GM19025 (cell line): ENCODE measurements at regions not wholly inside any gene's neighbourhood (a gene's known extent, or its start where the extent isn't known, plus 50 kb on each side); places are given as distances from the start of the nearest gene placed in this dataset.

Source experiments
- ATAC-seq: cut with Tn5 transposase; IDR thresholded peaks from one replicate; pipeline ENCODE4 v1.9.1; 2021; ENCODE audit warnings: mild to moderate bottlenecking, low read depth, moderate library complexity; ENCODE audit not compliant: unreplicated experiment

DNA sequence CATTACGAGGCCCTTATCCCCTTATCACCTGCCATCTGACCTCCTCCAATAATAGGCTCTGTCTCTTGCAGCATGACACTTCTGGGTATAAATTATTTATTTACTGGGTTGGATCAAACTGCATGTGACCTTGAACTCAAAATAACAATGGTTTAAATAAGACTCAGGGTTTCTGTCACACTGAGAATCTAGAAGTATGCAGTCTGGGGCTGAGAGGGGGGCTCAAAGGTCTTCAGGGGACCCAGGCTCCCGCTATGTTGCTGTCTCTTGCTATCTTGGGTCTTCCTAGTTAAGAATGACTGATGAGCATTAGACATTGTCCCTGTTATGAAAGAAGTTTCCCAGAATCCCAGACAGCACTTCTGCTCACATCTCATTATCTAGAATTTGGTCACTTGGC is 133.5 kb downstream of the URB2 start:
- ATAC-seq: no peak

DNA sequence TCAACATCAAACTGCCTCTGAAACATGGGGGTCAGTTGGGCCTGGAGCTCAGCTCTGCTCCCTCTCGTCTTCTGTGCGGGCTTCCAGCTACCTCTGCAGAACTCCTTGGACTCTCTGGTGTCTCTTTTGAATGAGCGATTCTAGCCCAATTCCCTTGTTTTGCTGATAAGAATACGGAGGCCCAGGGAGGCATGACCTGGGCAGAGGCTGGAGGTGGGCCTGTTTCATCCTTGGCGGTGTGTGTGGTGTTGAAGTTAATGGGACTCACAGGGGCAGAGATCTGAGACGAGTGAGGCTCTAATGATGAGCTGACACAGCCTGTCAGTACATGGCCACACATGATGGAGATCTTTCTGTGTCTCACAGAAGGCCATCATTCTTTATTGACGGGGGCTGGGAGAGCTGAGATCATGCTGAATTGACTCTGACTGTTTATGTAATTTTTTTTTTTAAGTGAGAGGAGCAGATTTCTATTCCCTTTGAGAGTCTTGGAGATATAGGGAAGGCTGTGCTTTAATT is 134.5 kb downstream of the URB2 start:
- no peak for ATAC-seq

DNA sequence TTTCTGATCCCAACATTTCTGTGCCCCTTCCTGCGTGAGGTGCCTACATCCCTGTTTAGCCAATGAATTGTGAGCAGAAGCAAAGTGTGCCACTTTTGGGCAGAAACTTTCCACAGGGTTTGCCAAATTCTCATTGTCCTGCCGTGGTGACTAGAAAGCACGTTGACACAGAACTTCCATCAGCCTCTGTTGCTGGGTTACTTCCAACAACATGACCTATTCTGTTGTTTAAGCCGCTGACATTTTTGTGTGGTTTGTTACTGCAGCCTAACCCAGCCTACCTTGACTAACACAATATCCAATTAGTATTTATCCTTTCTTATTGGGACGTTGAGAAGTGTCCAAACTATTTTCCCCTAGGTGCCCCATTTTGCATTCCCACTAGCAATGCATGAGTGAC is 136.8 kb downstream of the URB2 start:
- ATAC-seq: no peak

DNA sequence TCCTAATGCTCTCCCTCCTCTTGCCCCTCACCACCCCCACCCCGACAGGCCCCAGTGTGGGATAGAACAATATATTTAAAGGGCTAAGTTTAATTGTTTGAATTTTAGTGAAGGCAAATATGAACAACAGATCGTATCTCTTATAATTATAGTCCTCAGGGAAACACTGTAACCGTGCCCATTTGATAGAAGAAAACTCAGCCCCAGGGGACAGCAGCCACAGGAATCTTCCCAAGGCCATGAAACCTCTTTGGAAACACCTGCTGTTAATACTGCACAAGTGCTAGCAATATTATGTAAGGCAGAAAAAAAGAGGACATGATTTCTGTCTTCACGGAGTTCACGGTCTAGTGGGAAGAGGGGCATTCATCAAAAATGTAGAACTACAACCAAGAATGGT is 142.2 kb downstream of the URB2 start:
- no peak for ATAC-seq

- no peak for ATAC-seq
Observed at GRCh38 chr1:229769006-229769405, 143.0 kb downstream of the URB2 start.

- no peak for ATAC-seq
Observed at GRCh38 chr1:229769809-229770208, 143.8 kb downstream of the URB2 start.

DNA sequence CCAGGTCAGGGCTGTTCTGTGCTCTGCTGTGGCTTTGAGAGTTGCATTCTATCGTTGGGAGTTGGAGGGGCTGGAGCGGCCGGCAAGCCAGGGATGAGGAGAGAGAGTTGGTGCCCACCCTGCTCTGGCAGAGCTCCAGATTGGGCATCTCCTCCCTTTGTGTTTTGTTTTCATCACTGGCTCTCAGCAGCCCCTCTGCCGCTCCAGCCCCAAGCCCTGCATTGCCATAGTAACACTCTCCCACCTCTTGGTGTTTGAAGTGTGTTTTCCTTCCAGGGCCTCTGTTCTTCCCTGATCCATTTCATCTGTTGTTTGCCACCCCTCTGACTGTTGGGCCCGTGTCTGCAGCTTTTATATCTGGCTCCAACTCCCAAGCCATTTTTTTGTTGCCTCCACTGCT is 152.7 kb downstream of the URB2 start:
- no peak for ATAC-seq

DNA sequence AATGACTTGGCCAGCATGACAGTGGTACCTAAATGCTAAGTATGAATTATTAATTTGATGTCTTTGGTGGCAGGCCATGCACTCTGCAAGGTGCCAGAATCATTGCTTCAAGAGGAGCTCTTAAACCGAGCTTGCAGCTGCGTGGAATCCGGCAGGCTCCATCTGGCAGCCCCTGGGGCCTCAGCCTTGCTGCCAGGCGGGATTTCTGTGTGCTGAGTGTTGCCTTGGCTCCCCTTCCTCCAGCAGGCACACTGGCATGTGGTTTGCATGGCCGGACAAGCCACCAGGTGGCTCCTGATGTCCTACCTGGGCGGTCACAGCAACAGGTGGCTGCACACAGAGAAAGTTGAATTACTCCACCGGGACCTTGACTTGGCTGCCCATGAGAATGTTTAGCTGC is 155.4 kb downstream of the URB2 start:
- ATAC-seq: no peak

DNA sequence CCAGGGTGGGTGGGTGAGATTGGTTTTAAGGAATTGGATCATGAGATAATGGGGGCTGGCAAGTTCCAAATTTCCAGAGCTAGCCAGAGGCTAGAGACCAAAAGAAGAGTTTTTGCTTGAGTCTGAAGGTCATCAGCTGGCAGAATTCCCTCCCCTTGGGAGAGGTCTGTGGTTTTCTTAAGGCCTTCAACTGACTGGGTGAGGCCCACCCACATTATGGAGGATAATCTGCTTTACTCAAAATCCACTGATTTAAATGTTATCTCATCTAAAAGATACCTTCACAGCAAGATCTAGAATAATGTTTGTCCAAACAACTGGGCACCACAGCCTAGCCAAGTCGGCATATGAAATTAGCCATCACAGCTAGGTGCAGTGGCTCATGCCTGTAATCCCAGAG is 156.4 kb downstream of the URB2 start:
- no peak for ATAC-seq

DNA sequence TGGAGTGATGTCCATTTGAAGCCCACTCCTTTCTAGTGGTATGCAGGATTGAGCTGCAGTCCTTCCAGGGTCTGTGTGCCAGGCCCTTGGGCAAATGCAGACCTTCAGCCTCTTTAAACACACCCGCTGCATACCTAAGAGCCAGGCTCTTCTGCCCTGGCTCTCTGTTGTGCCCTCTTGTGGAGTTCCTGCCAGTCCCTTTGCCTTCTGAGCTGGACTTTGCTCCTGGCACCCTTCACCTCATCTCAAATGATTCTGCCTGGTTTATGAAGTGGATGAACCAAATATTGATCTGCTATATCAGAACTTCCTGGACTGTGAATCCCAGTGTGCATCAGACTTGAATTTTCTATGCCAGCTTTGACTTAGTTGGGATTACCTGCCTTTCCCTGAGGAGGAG is 158.8 kb downstream of the URB2 start:
- ATAC-seq: no peak

- no peak for ATAC-seq
Observed at GRCh38 chr1:229786974-229787610, 161.0 kb downstream of the URB2 start.

DNA sequence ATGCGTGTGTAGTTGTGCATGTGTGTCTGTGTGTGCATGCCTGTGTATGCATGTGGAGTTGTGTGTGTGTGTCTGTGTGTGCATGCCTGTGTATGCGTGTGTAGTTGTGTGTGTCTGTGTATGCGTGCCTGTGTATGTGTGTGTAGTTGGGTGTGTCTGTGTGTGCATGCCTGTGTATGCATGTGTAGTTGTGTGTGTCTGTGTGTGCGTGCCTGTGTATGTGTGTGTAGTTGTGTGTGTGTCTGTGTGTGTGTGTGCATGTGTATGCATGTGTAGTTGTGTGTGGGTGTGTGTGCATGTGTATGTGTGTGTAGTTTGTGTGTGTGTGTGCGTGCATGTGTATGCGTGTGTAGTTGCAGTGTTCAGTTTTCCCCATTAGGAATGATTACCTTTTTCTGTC is 162.0 kb downstream of the URB2 start:
- no peak for ATAC-seq

GRCh38 chr1:229792012-229792975 is 166.2 kb downstream of the URB2 start:
- no peak for ATAC-seq

GRCh38 chr1:229793488-229793887 is 167.4 kb downstream of the URB2 start:
- ATAC-seq: no peak

- ATAC-seq: no peak
Observed at GRCh38 chr1:229798558-229798957, 172.5 kb downstream of the URB2 start.

DNA sequence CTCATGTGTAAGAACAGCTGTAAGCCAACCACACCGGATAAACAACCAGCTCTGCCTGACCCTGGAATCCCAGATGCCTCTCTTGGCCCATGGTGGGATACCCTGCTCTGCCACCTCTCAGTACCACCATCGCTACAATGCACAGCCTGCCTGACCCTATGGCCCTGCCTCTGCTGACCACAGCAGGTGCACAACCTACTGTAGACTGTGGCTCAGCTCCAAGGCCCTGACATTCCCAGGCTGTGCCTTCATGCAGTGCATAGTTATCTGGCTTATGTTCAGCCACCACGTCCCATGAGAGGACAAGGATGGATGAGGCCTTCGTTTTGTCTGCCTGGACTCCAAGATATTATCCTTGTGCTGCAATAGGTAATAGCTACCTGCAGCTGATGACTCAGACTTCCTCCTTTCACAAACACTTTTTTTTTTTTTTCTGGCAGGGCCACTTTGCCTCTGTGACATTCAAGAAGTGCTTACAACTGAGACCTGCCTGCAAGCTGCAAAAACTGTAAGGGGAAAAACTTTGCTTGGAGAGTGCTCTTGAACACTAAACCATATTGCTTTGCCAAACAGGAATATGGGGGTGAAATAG is 177.7 kb downstream of the URB2 start:
- ATAC-seq: no peak

DNA sequence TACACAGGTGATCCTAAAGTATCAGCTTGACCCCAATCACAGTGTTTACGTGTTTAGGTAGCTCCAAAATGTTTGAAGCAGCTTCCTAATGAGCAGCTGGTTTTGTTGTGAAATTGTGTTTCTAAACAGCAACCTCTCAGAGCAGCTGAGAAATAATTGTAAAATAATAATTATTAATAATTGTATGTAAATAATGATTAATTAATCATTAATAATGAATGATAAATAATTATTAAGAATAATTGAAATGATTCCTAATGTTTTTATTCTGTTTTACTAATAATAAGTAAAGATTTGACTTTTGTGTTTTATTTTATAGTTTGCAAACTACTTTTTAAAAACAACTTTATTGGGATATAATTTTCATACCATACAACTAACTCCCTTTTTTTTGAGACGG is 182.2 kb downstream of the URB2 start:
- ATAC-seq: no peak

- ATAC-seq: no peak
Observed at GRCh38 chr1:229810140-229810539, 184.1 kb downstream of the URB2 start.

DNA sequence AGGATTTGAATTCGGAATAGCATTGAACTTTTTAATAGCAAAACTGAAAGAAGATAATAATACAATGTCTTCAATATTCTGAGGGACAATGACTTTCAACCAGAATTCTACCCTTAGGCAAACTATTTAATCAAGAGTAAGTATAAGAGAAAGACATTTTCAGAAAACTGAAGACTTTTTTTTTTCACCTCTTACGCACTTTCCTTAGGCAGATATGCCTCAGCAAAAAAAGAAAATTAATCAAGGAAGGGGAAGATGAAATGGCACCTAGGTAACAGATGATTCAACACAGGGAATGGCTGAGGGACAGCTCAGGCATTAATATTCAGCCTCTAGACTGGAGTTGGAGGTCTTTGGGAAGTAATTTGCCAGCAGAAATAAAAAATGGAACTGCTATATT is 184.9 kb downstream of the URB2 start:
- ATAC-seq: no peak

GRCh38 chr1:229812148-229812547 is 186.1 kb downstream of the URB2 start:
- ATAC-seq: no peak

DNA sequence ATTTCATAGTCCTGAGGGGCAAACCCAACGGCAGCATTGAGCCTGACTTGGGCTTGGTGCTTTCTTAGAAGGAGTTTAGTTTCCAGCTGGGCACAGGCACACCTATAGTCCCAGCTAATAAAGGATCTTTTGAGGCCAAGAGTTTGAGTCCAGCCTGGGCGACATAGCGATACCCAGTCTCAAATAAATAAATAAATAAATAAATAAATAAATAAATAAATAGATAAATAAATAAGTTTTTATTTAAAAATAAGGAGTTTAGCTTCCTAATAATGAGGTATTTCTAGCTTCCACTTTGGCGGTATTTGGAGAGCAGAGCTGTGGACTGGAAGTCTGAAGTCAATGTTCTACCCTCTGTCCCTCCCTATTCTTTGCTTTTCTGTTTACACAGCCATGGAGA is 186.6 kb downstream of the URB2 start:
- no peak for ATAC-seq
